OCI-LY7 (cell line): ENCODE measurements at regions not wholly inside any gene's neighbourhood (a gene's known extent, or its start where the extent isn't known, plus 50 kb on each side); places are given as distances from the start of the nearest gene placed in this dataset.

ENCODE experiments used
- BruUV-seq: library from RNA; stranded (reverse); fragments of 400-500 nt; replicated peaks from 2 replicates; lab custom pipeline; 2021; lab: Mats Ljungman, UMichigan
- CTCF ChIA-PET: fragments of 300-600 bp; sonication (Branson Sonifier 250); formaldehyde crosslinking; loops from one replicate; lab custom pipeline; 2022; ENCODE audit warnings: antibody characterized with exemption; ENCODE audit not compliant: unreplicated experiment; lab: Charles Lee
- POLR2A ChIA-PET: fragments of 300-600 bp; sonication (Branson Sonifier 250); formaldehyde crosslinking; loops from one replicate; lab custom pipeline; 2022; ENCODE audit warnings: antibody characterized with exemption; lab: Charles Lee
- DNase-seq: peaks from one replicate; pipeline ENCODE4 v3.0.0-alpha.2; 2015; ENCODE audit warnings: low spot score
- H2AFZ ChIP-seq: fragments of 200-600 bp; sonication (generic), shearing (Covaris generic); 2 replicates; pipeline ENCODE4 v1.6.1; 2014; ENCODE audit warnings: mild to moderate bottlenecking, antibody characterized with exemption, low read length, moderate library complexity
- H3K27ac ChIP-seq: fragments of 200-600 bp; sonication (generic); 2 replicates; pipeline ENCODE4 v1.5.1; 2014; ENCODE audit warnings: mixed run types, low read depth, mild to moderate bottlenecking, moderate library complexity, low read length, inconsistent platforms; ENCODE audit not compliant: poor library complexity, severe bottlenecking
- H3K36me3 ChIP-seq: fragments of 200-600 bp; sonication (generic); 2 replicates; pipeline ENCODE4 v1.6.1; 2014; ENCODE audit warnings: mild to moderate bottlenecking, antibody characterized with exemption, low read length, moderate library complexity, mixed read lengths; ENCODE audit not compliant: insufficient read depth
- H3K4me1 ChIP-seq: fragments of 200-600 bp; sonication (generic); 2 replicates; pipeline ENCODE4 v1.5.1; 2014; ENCODE audit warnings: mild to moderate bottlenecking, low read length; ENCODE audit not compliant: insufficient read depth, poor library complexity, severe bottlenecking
- H3K4me2 ChIP-seq: fragments of 200-600 bp; sonication (generic); 2 replicates; pipeline ENCODE4 v1.6.1; 2014; ENCODE audit warnings: mild to moderate bottlenecking, low read length
- H3K4me3 ChIP-seq: fragments of 200-600 bp; sonication (generic); 2 replicates; pipeline ENCODE4 v1.5.1; 2014; ENCODE audit warnings: mild to moderate bottlenecking, low read depth, low read length; ENCODE audit not compliant: poor library complexity, severe bottlenecking
- H3K79me2 ChIP-seq: fragments of 200-600 bp; sonication (generic); 2 replicates; pipeline ENCODE4 v1.6.1; 2016; ENCODE audit warnings: low read depth, mild to moderate bottlenecking, low read length, moderate library complexity, mixed read lengths; ENCODE audit not compliant: insufficient read depth
- H3K9me2 ChIP-seq: fragments of 200-600 bp; sonication (generic); 2 replicates; pipeline ENCODE4 v1.6.1; 2016; ENCODE audit warnings: mild to moderate bottlenecking, low read length, mixed read lengths; ENCODE audit not compliant: insufficient read depth
- H3K9me3 ChIP-seq: fragments of 200-600 bp; sonication (generic); 2 replicates; pipeline ENCODE4 v1.6.1; 2014; ENCODE audit warnings: mild to moderate bottlenecking, mixed run types, low read length, mixed read lengths
- H4K20me1 ChIP-seq: fragments of 200-600 bp; sonication (generic); 2 replicates; pipeline ENCODE4 v1.6.1; 2014; ENCODE audit warnings: mild to moderate bottlenecking, antibody characterized with exemption, low read length, moderate library complexity, mixed read lengths; ENCODE audit not compliant: insufficient read depth
- CTCF ChIP-seq: fragments of 200-600 bp; sonication (generic); conservative IDR thresholded peaks from 2 replicates; pipeline ENCODE4 v1.5.1; 2014; ENCODE audit warnings: mild to moderate bottlenecking, antibody characterized with exemption, low read length, moderate library complexity, mixed read lengths
- EZH2phosphoT487 ChIP-seq: fragments of 200-600 bp; sonication (generic); IDR thresholded peaks from 2 replicates; pipeline ENCODE4 v1.6.1; 2018; ENCODE audit warnings: low read depth, borderline replicate concordance, mild to moderate bottlenecking, mixed run types, antibody characterized with exemption, low read length, moderate library complexity, mixed read lengths
- intact Hi-C: fragments of 100-400 bp; cut with micrococcal nuclease; formaldehyde crosslinking; loops from one replicate; pipeline ENCODE4 v1.10.0; 2022; ENCODE audit not compliant: unreplicated experiment

GRCh38 chr10:129320340-129320739 lies 146.7 kb upstream of the MGMT start:
- no peak for DNase-seq
- Histone ChIP-seq H4K20me1 (no peaks in the 10 kb centered on the region), H3K27ac (no peak overlapping the region), H3K36me3 (no peaks in the 10 kb centered on the region), H3K9me3 (no peaks in the 10 kb centered on the region), H3K79me2 (no peaks in the 10 kb centered on the region), H3K4me3 (no peak overlapping the region), H3K4me2 (no peak overlapping the region), H3K9me2 (no peaks in the 10 kb centered on the region), H2AFZ (no peak overlapping the region), H3K4me1 (no peaks in the 10 kb centered on the region)
- no TSS peak for BruUV-seq
- ChIA-PET CTCF (no interaction called here), POLR2A (interaction anchor here (0.6 kb wide), 1 partner anchor 26 kb away, joined by 3 read pairs; no protein-coding TSS in a partner anchor)
- intact Hi-C loops = no loop called here
- no peak for TF ChIP-seq EZH2phosphoT487
- TF ChIP-seq CTCF = no peak

- no TSS peak for BruUV-seq
- no peak overlapping the region for H3K4me3 ChIP-seq
- no peaks in the 10 kb centered on the region for H4K20me1 ChIP-seq
- H3K27ac ChIP-seq = no peak overlapping the region
- no peak overlapping the region for H2AFZ ChIP-seq
- DNase-seq = no peak
- no peak overlapping the region for H3K4me2 ChIP-seq
- no peaks in the 10 kb centered on the region for H3K79me2 ChIP-seq
- no peaks in the 10 kb centered on the region for H3K36me3 ChIP-seq
- intact Hi-C loops = no loop called here
- CTCF ChIA-PET = no interaction called here
- POLR2A ChIA-PET = no interaction called here
- TF ChIP-seq EZH2phosphoT487 (no peak), CTCF (no peak)
- no peaks in the 10 kb centered on the region for H3K9me3 ChIP-seq
- H3K4me1 ChIP-seq = no peaks in the 10 kb centered on the region
- H3K9me2 ChIP-seq = no peaks in the 10 kb centered on the region
Measured at GRCh38 chr10:129321727-129322126, 145.3 kb upstream of the MGMT start.

GRCh38 chr10:129322933-129323820 lies 143.9 kb upstream of the MGMT start:
- ChIA-PET CTCF (no interaction called here), POLR2A (interaction anchor here (1.0 kb wide), 1 partner anchor 8 kb away, joined by 3 read pairs; no protein-coding TSS in a partner anchor)
- DNase-seq = no peak
- Histone ChIP-seq H4K20me1 (no peaks in the 10 kb centered on the region), H2AFZ (no peak overlapping the region), H3K4me1 (no peaks in the 10 kb centered on the region), H3K36me3 (no peaks in the 10 kb centered on the region), H3K27ac (no peak overlapping the region), H3K4me3 (no peak overlapping the region), H3K4me2 (no peak overlapping the region), H3K9me3 (no peaks in the 10 kb centered on the region), H3K79me2 (no peaks in the 10 kb centered on the region), H3K9me2 (no peaks in the 10 kb centered on the region)
- intact Hi-C loops = no loop called here
- TF ChIP-seq EZH2phosphoT487 (no peak), CTCF (no peak)
- no TSS peak for BruUV-seq
